ENCODE measurements at regions not wholly inside any gene's neighbourhood (a gene's known extent, or its start where the extent isn't known, plus 50 kb on each side); places are given as distances from the start of the nearest gene placed in this dataset.
A peak's percentile ranks its signal among the peaks of the same experiment; 100 is the strongest.

DNA sequence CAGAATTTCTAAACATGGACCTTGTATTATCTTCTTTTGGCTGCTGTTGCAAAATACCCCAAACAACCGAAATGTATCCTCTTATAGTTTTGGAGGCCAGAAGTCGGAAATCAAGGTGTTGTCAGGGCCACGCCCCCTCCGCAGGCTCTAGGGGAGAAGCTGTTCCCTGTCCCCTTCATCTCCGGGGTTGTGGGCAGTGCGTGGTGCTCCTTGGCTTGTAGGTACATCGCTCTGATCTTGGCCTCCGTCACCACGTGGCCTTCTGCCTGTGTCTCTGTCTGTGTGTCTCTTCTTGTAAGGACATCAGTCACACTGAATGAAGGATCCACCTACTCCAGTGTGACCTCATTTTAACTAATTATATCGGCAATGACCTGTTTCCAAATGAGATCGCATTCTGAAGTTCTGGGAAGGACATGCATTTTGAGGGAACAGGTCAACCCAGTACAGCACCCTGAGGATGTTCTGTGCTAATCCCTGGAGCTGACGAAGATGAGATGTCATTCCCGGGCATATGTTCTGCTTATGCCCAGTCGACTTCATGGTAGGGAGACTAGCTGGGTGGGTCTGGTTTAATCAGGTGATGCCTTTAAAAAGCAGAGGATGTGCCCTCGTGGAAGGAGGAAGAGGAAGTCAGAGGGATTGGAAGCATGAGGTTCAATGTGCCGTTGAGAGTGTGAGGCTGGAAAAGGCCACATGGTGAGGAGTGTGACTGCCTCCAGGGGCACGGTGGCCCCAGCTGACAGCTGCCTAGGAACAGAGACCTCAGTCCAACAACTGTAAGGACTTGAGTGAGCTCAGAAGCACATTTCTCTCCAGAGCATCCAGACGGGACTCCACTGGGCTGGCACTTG, 531.1 kb downstream of the TBC1D22A start:
- ATAC-seq (no peak), DNase-seq (no peak)
- no peak overlapping the region for H3K4me3 ChIP-seq
- no peaks in the 10 kb centered on the region for H3K9me3 ChIP-seq
- no peaks in the 10 kb centered on the region for H3K4me1 ChIP-seq
- intact Hi-C loops (cut with DNase I) = no loop called here
- H3K27me3 ChIP-seq = peaks cover 0 to 14% of the 10 kb centered on the region in 2 donors
- H3K36me3 ChIP-seq = no peaks in the 10 kb centered on the region
- no peak overlapping the region for H3K27ac ChIP-seq
- TF ChIP-seq, protein P1, sequence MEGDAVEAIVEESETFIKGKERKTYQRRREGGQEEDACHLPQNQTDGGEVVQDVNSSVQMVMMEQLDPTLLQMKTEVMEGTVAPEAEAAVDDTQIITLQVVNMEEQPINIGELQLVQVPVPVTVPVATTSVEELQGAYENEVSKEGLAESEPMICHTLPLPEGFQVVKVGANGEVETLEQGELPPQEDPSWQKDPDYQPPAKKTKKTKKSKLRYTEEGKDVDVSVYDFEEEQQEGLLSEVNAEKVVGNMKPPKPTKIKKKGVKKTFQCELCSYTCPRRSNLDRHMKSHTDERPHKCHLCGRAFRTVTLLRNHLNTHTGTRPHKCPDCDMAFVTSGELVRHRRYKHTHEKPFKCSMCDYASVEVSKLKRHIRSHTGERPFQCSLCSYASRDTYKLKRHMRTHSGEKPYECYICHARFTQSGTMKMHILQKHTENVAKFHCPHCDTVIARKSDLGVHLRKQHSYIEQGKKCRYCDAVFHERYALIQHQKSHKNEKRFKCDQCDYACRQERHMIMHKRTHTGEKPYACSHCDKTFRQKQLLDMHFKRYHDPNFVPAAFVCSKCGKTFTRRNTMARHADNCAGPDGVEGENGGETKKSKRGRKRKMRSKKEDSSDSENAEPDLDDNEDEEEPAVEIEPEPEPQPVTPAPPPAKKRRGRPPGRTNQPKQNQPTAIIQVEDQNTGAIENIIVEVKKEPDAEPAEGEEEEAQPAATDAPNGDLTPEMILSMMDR (IDR thresholded peaks at IDR 0.05) = no peak

GRCh38 chr22:47292546-47293320, 530.3 kb downstream of the TBC1D22A start:
- H3K4me1 ChIP-seq = no peaks in the 10 kb centered on the region
- ATAC-seq = no peak
- no peak overlapping the region for H3K4me3 ChIP-seq
- intact Hi-C loops (cut with DNase I) = no loop called here
- TF ChIP-seq, protein P1 (IDR thresholded peaks at IDR 0.05) = no peak
- peak in 1 of 4 donors; percentile 17 for DNase-seq
- no peak overlapping the region for H3K27ac ChIP-seq
- H3K9me3 ChIP-seq = no peaks in the 10 kb centered on the region
- H3K36me3 ChIP-seq = no peaks in the 10 kb centered on the region
- peaks cover 0 to 14% of the 10 kb centered on the region in 2 donors for H3K27me3 ChIP-seq

DNA sequence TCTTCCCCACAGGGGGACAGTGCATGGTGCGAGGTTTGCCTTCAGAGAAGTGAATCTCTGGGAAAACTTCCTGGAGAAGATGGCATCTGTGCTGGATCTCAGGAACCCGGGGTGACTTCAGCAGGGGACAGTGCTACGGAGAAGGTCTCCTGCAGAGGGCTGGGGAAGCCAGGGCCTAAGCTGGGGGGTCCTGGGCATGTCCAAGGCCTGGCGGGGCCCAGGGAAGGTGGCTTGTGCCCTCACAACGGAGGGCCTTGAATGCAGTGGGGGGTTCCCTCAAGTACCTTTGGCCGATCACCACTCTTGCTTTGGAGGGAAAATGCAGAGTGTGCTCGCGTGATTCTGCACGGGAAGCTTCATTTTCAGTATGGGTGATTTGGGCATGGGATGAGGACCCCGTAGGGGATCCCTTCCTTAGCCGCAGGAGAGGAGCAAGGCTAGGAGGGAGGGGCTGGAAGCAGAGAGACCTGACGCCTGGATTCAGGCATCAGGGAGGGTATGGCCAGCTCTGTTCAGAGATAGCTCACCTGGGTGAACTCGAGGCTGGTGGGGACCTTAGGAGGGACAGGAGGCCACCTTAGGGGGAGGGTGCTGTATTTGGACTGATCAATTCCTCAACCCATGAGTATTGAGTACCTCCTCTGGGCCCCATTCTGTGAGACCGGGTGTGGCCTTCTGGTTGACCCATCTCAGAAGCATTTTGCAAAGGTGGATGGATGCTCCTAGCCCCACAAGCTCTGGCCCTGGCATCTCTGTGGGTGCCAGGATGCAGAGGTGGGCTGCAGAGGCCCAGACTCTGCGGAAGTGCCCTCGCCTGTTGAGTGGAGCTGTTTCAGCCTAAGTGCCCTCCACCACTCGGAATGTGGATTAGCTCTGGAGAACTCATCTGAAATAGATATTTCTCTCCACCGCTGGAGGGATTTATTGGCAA, 529.4 kb downstream of the TBC1D22A start:
- H3K27ac ChIP-seq = no peak overlapping the region
- no peaks in the 10 kb centered on the region for H3K4me1 ChIP-seq
- ATAC-seq (no peak), DNase-seq (peak in 1 of 4 donors; percentile 9)
- TF ChIP-seq, protein P1 (IDR thresholded peaks at IDR 0.05) = no peak
- no peaks in the 10 kb centered on the region for H3K9me3 ChIP-seq
- H3K36me3 ChIP-seq = no peaks in the 10 kb centered on the region
- H3K27me3 ChIP-seq = peaks cover 0 to 14% of the 10 kb centered on the region in 2 donors
- no peak overlapping the region for H3K4me3 ChIP-seq
- intact Hi-C loops (cut with DNase I) = no loop called here

DNA sequence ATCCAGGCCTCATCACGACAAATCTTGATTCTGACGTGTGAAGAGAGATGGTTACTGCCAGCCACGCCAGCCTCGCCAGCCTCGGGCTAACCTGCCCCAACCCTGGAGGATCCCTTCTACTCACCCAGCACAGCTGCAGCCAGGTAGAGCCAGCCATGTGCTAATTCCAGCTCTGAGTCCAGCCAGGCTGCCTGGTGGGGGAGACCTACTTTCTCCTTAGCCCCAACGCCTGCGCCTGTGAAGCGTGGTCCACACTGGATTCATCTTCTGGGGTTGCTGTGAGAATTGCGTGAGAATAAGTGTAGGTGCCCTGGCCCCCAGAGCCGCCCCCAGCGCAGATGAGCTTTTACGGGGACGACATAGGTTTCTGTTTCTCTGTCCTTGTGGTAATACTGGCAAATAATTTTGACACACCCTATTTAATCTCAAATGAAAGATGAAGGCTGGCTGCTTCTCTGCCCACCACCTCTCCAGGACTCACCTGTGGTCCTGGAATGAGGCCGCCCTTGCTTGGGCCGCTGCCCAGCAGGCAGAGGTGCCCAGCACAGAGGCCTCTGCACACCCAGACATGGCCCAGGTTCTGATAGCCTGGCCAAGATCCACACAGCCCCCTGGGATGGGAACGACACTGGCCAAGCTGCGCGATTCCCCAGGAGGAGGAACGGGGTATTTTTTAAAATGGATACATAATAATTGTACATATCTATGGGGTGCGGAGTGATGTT, 528.4 kb downstream of the TBC1D22A start:
- H3K9me3 ChIP-seq = no peaks in the 10 kb centered on the region
- no peak for ATAC-seq
- intact Hi-C loops (cut with DNase I) = no loop called here
- no peak overlapping the region for H3K4me3 ChIP-seq
- H3K27ac ChIP-seq = no peak overlapping the region
- peaks cover 0 to 18% of the 10 kb centered on the region in 2 donors for H3K27me3 ChIP-seq
- DNase-seq = peak in 1 of 4 donors; percentile 22
- H3K36me3 ChIP-seq = no peaks in the 10 kb centered on the region
- H3K4me1 ChIP-seq = no peaks in the 10 kb centered on the region
- TF ChIP-seq, protein P1 (IDR thresholded peaks at IDR 0.05) = no peak

All from left lung (tissue), 4 donors.